Naive thymus-derived CD4-positive, alpha-beta T cell (primary cell): ENCODE measurements at regions not wholly inside any gene's neighbourhood (a gene's known extent, or its start where the extent isn't known, plus 50 kb on each side); places are given as distances from the start of the nearest gene placed in this dataset.

ENCODE experiments used
- ATAC-seq: fragments of 150-1000 bp; cut with Tn5 transposase; 2 replicates; pipeline ENCODE4 v1.10.0; 2021; ENCODE audit warnings: mild to moderate bottlenecking, moderate library complexity
- CTCF ChIA-PET: fragments of 350-600 bp; sonication (Branson Sonifier 250); formaldehyde crosslinking; loops from one replicate; lab custom pipeline; 2021; ENCODE audit warnings: antibody characterized with exemption; lab: Charles Lee
- POLR2A ChIA-PET: fragments of 350-600 bp; sonication (Branson Sonifier 250); formaldehyde crosslinking; loops from one replicate; lab custom pipeline; 2021; ENCODE audit warnings: antibody characterized with exemption, inconsistent platforms; lab: Charles Lee
- DNase-seq, 9 donors: peaks; one replicate each; pipeline versions ENCODE4 v3.0.0 to v3.0.0-alpha.2; 2020 to 2022; ENCODE audit warnings: mixed read lengths in 1 of 9
- H3K27ac ChIP-seq: one replicate; pipeline ENCODE4 v1.7.0; 2013; ENCODE audit warnings: mild to moderate bottlenecking, low read depth, low read length, moderate library complexity
- H3K27me3 ChIP-seq, 2 donors: one replicate each; pipeline ENCODE4 v1.7.0; 2013; ENCODE audit warnings: low read length in 2 of 2, mild to moderate bottlenecking in 2 of 2, moderate library complexity in 2 of 2; ENCODE audit not compliant: control insufficient read depth in 2 of 2, insufficient read depth in 2 of 2
- H3K36me3 ChIP-seq, 3 experiments: 1 replicate in 2 of 3; 2 replicates in 1 of 3; pipeline ENCODE4 v1.7.0; 2013; ENCODE audit warnings: low read length in 3 of 3, mild to moderate bottlenecking in 3 of 3, moderate library complexity in 1 of 3; ENCODE audit not compliant: insufficient read depth in 3 of 3, control insufficient read depth in 2 of 3
- H3K4me1 ChIP-seq, 2 donors: one replicate each; pipeline ENCODE4 v1.7.0; 2013; ENCODE audit warnings: low read length in 2 of 2, mild to moderate bottlenecking in 2 of 2, moderate library complexity in 1 of 2; ENCODE audit not compliant: control insufficient read depth in 2 of 2, insufficient read depth in 2 of 2
- H3K4me3 ChIP-seq: 2 replicates; pipeline ENCODE4 v1.7.0; 2013; ENCODE audit warnings: mild to moderate bottlenecking, low read length
- H3K9me3 ChIP-seq, 3 experiments: 1 replicate in 2 of 3; 2 replicates in 1 of 3; pipeline ENCODE4 v1.7.0; 2013; ENCODE audit warnings: low read length in 3 of 3; ENCODE audit not compliant: control insufficient read depth in 2 of 3
- H3K27ac Mint-ChIP-seq, 9 donors: one replicate each; pipeline ENCODE4 v1.8.0; 2020 to 2022; ENCODE audit warnings: mixed read lengths in 9 of 9, mild to moderate bottlenecking in 8 of 9, moderate library complexity in 5 of 9, inconsistent platforms in 2 of 9
- H3K27me3 Mint-ChIP-seq, 5 donors: one replicate each; pipeline ENCODE4 v1.8.0; 2021 to 2022; ENCODE audit warnings: mixed read lengths in 5 of 5, mild to moderate bottlenecking in 1 of 5
- H3K36me3 Mint-ChIP-seq, 5 donors: one replicate each; pipeline ENCODE4 v1.8.0; 2020 to 2022; ENCODE audit warnings: mixed read lengths in 5 of 5, mild to moderate bottlenecking in 3 of 5, inconsistent platforms in 1 of 5
- H3K4me1 Mint-ChIP-seq, 7 donors: one replicate each; pipeline ENCODE4 v1.8.0; 2020 to 2022; ENCODE audit warnings: mixed read lengths in 7 of 7, mild to moderate bottlenecking in 3 of 7, inconsistent platforms in 1 of 7
- H3K4me3 Mint-ChIP-seq, 10 donors: one replicate each; pipeline ENCODE4 v1.8.0; 2020 to 2022; ENCODE audit warnings: mild to moderate bottlenecking in 10 of 10, mixed read lengths in 10 of 10, moderate library complexity in 6 of 10, inconsistent platforms in 2 of 10
- H3K9me3 Mint-ChIP-seq, 11 donors: one replicate each; pipeline ENCODE4 v1.8.0; 2020 to 2022; ENCODE audit warnings: mixed read lengths in 11 of 11, mild to moderate bottlenecking in 4 of 11, inconsistent platforms in 1 of 11, moderate library complexity in 1 of 11
- intact Hi-C, 2 donors: fragments of 100-400 bp; cut with micrococcal nuclease; formaldehyde crosslinking; loops; one replicate each; pipeline ENCODE4 v1.15.1; 2023

DNA sequence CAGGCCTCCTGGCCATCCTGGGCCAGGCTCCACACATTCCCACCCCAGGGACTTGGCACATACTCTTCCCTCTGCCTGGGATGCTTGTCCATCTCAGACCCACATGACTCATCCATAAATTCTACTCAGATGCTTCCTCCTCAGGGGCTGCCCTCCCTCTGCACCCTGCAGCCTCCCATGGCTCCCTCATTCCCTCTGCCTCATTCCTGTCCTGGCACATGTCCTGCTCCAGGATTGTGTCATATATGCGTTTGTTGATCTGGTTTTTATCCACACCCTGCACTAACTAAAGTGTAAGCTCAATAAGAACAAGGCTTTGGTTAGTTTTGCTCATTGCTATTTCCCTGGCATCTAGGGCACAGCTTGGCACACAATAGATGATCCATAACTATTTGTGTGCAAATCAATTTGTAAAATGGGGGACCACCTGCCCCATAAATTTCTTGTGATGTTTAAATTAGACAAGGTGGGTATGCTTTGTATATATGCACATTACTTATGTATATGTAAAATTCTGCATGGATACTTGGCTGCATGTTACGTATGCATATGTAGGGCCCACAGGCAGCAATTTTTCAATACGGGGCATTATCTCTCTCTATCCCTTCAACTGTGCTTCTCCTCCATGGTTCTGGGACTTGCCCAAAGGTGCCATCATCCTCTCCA, 191.4 kb downstream of the PTPRU start:
- CTCF ChIA-PET: no interaction called here

DNA sequence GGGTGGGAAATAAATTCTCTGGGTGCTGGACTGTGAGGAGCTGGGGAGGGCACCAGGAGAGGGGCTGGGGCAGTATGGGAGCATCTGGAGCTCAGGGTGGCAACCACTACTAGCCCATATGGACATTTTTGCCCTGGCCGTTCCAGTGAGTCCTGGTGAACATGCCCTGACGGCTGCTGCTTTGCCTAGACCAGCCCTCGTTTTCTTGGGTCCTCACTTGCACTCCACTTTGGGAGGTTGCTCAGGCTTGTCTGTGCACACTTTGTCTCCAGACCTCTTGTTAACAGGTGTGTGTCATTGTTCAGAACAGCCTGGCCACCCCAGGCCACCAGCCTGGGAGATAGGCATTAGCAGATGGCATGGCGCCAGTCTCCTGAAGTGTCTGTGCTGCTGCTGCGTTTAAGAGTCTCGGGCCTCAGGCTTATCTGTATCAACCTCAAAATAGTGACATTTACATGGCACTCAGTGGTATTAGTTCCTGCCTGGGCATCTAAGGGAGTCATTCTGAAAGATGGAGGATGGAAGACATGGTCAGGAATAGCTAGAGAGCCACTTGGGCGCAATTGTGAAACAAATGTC, 190.5 kb downstream of the PTPRU start:
- Mint-ChIP-seq H3K4me1 (no peaks in the 10 kb centered on the region), H3K4me3 (no peak overlapping the region), H3K36me3 (peaks cover 0 to 8% (median 4%) of the 10 kb centered on the region in 5 donors), H3K9me3 (peaks cover 6 to 37% (median 12%) of the 10 kb centered on the region in 11 donors), H3K27ac (no peak overlapping the region), H3K27me3 (peaks cover 18 to 45% (median 27%) of the 10 kb centered on the region in 5 donors)
- H3K27me3 ChIP-seq: no peaks in the 10 kb centered on the region
- no peak overlapping the region for H3K4me3 ChIP-seq
- POLR2A ChIA-PET: no interaction called here
- no peak overlapping the region for H3K27ac ChIP-seq
- intact Hi-C loops: no loop called here
- DNase-seq: no peak
- no peaks in the 10 kb centered on the region for H3K36me3 ChIP-seq
- CTCF ChIA-PET: no interaction called here
- no peak for ATAC-seq
- H3K4me1 ChIP-seq: no peaks in the 10 kb centered on the region
- peaks cover 0 to 4% (median 0%) of the 10 kb centered on the region in 3 experiments for H3K9me3 ChIP-seq

More for the DNA sequence above, 191.4 kb downstream of the PTPRU start:
- no peak overlapping the region for H3K27ac Mint-ChIP-seq
- no peak for DNase-seq
- H3K9me3 Mint-ChIP-seq: peaks cover 7 to 42% (median 17%) of the 10 kb centered on the region in 11 donors
- no peak overlapping the region for H3K4me3 Mint-ChIP-seq
- Histone ChIP-seq H3K27ac (no peak overlapping the region), H3K4me1 (no peaks in the 10 kb centered on the region), H3K4me3 (no peak overlapping the region), H3K9me3 (peaks cover 0 to 4% (median 0%) of the 10 kb centered on the region in 3 experiments), H3K36me3 (no peaks in the 10 kb centered on the region), H3K27me3 (no peaks in the 10 kb centered on the region)
- POLR2A ChIA-PET: no interaction called here
- peaks cover 0 to 11% (median 4%) of the 10 kb centered on the region in 5 donors for H3K36me3 Mint-ChIP-seq
- no peaks in the 10 kb centered on the region for H3K4me1 Mint-ChIP-seq
- intact Hi-C loops: no loop called here
- H3K27me3 Mint-ChIP-seq: peaks cover 11 to 52% (median 27%) of the 10 kb centered on the region in 5 donors
- ATAC-seq: no peak

GRCh38 chr1:29425631-29426030, 189.3 kb downstream of the PTPRU start:
- no peaks in the 10 kb centered on the region for H3K4me1 Mint-ChIP-seq
- H3K36me3 Mint-ChIP-seq: peaks cover 0 to 5% (median 4%) of the 10 kb centered on the region in 5 donors
- H3K9me3 Mint-ChIP-seq: peaks cover 0 to 29% (median 6%) of the 10 kb centered on the region in 11 donors
- intact Hi-C loops: no loop called here
- no peaks in the 10 kb centered on the region for H3K36me3 ChIP-seq
- no peak overlapping the region for H3K4me3 Mint-ChIP-seq
- H3K27me3 Mint-ChIP-seq: peaks cover 25 to 42% (median 29%) of the 10 kb centered on the region in 5 donors
- CTCF ChIA-PET: no interaction called here
- H3K4me3 ChIP-seq: no peak overlapping the region
- DNase-seq (no peak), ATAC-seq (no peak)
- peaks cover 0 to 2% (median 0%) of the 10 kb centered on the region in 3 experiments for H3K9me3 ChIP-seq
- no peaks in the 10 kb centered on the region for H3K4me1 ChIP-seq
- H3K27me3 ChIP-seq: no peaks in the 10 kb centered on the region
- POLR2A ChIA-PET: no interaction called here
- H3K27ac ChIP-seq: no peak overlapping the region
- no peak overlapping the region for H3K27ac Mint-ChIP-seq

DNA sequence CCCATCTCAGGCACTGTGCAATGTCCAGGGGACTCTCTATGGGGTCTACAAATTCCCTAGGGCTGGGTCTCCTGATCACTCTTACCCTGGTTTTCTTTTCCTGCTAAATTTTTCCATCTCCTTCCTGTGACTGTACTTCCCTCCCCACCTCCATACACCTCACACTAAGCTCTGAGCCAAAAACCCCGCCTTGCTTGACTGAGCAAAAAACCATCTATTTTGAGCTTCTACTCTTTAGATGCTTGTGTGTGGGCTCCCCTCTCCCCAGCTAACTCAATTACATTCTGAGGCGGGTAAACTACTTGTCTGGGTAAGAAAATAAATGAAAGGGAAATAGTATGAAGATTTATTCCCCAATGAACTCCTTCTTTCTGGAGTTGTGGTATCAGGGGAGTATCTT, 187.9 kb downstream of the PTPRU start:
- Histone ChIP-seq H3K27ac (no peak overlapping the region), H3K36me3 (no peaks in the 10 kb centered on the region), H3K4me3 (no peak overlapping the region), H3K9me3 (no peaks in the 10 kb centered on the region), H3K27me3 (no peaks in the 10 kb centered on the region), H3K4me1 (no peaks in the 10 kb centered on the region)
- H3K4me3 Mint-ChIP-seq: no peak overlapping the region
- peaks cover 0 to 5% (median 4%) of the 10 kb centered on the region in 5 donors for H3K36me3 Mint-ChIP-seq
- intact Hi-C loops: no loop called here
- no peak overlapping the region for H3K27ac Mint-ChIP-seq
- POLR2A ChIA-PET: no interaction called here
- ATAC-seq (no peak), DNase-seq (no peak)
- H3K4me1 Mint-ChIP-seq: no peaks in the 10 kb centered on the region
- CTCF ChIA-PET: no interaction called here
- peaks cover 0 to 15% (median 2%) of the 10 kb centered on the region in 11 donors for H3K9me3 Mint-ChIP-seq
- peaks cover 26 to 44% (median 29%) of the 10 kb centered on the region in 5 donors for H3K27me3 Mint-ChIP-seq

GRCh38 chr1:29420202-29420601, 183.9 kb downstream of the PTPRU start:
- intact Hi-C loops: no loop called here
- no peaks in the 10 kb centered on the region for H3K27me3 ChIP-seq
- no peaks in the 10 kb centered on the region for H3K36me3 Mint-ChIP-seq
- peaks cover 0 to 8% (median 2%) of the 10 kb centered on the region in 11 donors for H3K9me3 Mint-ChIP-seq
- H3K36me3 ChIP-seq: no peaks in the 10 kb centered on the region
- no peak overlapping the region for H3K27ac Mint-ChIP-seq
- ChIA-PET POLR2A (no interaction called here), CTCF (no interaction called here)
- no peaks in the 10 kb centered on the region for H3K4me1 ChIP-seq
- DNase-seq (no peak), ATAC-seq (no peak)
- no peak overlapping the region for H3K4me3 Mint-ChIP-seq
- H3K4me3 ChIP-seq: no peak overlapping the region
- H3K4me1 Mint-ChIP-seq: no peaks in the 10 kb centered on the region
- no peak overlapping the region for H3K27ac ChIP-seq
- H3K9me3 ChIP-seq: no peaks in the 10 kb centered on the region
- H3K27me3 Mint-ChIP-seq: peaks cover 26 to 43% (median 38%) of the 10 kb centered on the region in 5 donors

DNA sequence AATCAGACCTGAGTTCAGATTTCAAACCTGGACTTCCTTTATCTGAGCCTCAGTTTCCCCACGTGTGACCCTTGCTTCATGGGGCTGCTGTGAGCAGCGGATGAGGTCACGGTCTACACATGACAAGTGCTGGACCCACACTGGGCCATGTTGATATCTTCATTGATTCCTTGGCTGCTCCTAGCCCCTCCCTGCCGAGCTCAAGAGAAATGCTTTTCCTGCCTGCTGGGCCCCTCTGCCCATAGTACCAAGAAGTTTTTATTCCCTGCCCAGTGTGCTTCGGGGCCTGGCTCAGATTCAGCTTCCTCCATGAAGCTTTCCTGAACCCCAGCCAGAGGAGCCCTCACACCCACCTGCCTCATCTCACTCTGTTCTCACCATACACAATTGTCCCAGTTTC, 181.6 kb downstream of the PTPRU start:
- H3K36me3 ChIP-seq: no peaks in the 10 kb centered on the region
- H3K27ac Mint-ChIP-seq: no peak overlapping the region
- H3K27ac ChIP-seq: no peak overlapping the region
- H3K36me3 Mint-ChIP-seq: no peaks in the 10 kb centered on the region
- CTCF ChIA-PET: no interaction called here
- H3K4me3 Mint-ChIP-seq: no peak overlapping the region
- POLR2A ChIA-PET: no interaction called here
- intact Hi-C loops: no loop called here
- H3K9me3 Mint-ChIP-seq: peaks cover 0 to 8% (median 2%) of the 10 kb centered on the region in 11 donors
- no peaks in the 10 kb centered on the region for H3K9me3 ChIP-seq
- no peaks in the 10 kb centered on the region for H3K27me3 ChIP-seq
- peaks cover 0 to 6% (median 0%) of the 10 kb centered on the region in 7 donors for H3K4me1 Mint-ChIP-seq
- ATAC-seq (no peak), DNase-seq (no peak)
- H3K4me3 ChIP-seq: no peak overlapping the region
- H3K27me3 Mint-ChIP-seq: peaks cover 17 to 40% (median 27%) of the 10 kb centered on the region in 5 donors
- no peaks in the 10 kb centered on the region for H3K4me1 ChIP-seq
